Limb (tissue), 2 donors: ENCODE measurements at regions not wholly inside any gene's neighbourhood (a gene's known extent, or its start where the extent isn't known, plus 50 kb on each side); places are given as distances from the start of the nearest gene placed in this dataset.

ENCODE experiments used
- DNase-seq, 2 donors: peaks; one replicate each; pipeline ENCODE4 v3.0.0-alpha.2; 2016; ENCODE audit errors: extremely low spot score in 2 of 2

DNA sequence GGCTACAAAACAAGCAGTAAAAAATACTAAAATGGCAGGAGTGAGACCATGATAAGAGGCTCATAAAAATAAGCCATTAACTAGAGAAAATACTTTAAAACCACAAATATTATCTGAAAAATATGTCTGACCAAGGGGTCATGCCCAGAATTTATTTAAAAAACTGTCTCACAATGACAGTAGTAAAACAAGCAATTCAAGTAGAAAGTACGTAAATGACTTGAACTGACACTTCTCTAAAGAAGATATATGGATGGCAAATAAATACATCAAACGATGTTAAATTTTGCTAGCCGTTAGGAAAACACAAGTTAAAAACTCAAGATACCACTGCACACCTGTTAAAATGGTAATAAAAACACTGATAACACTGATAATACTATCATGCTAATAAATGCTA, 353.9 kb upstream of the GRAMD2B start:
- no peak for DNase-seq

DNA sequence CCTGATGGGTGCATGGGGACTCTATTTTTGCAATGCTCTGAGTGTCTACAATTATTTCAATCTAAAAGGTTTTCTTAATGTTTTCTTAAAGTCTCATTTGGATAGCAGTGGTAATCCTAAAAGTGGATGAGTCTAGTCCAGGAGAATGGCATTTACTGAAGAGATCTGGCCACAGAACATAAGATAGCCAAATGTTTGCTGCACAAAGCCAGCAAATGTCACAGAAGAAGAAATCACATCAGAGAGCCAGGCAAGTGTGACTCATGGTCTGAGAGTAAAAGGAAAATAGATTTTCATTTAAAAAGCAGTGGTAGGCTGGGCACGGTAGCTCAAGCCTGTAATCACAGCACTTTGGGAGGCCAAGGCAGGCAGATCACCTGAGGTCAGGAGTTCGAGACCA, 352.7 kb upstream of the GRAMD2B start:
- no peak for DNase-seq

DNA sequence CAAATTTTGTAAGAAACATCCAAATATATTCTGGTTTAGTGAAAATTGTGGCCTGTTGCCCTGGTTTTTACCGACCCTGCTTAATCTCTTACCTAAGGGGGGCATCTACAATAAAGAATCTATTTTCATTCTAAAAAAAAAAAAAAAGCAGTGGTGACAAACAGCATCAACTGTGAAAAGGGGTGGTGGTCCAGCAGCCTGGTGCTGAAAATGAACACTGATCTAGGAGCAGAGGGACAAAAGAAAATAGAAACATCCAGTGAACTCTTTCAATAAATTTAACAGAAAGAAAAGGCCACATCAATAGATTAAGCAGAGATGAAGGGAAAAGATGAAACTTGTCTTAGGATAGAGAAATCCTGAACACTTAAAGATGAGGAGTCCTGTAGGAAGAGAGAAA, 348.7 kb upstream of the GRAMD2B start:
- DNase-seq = no peak

DNA sequence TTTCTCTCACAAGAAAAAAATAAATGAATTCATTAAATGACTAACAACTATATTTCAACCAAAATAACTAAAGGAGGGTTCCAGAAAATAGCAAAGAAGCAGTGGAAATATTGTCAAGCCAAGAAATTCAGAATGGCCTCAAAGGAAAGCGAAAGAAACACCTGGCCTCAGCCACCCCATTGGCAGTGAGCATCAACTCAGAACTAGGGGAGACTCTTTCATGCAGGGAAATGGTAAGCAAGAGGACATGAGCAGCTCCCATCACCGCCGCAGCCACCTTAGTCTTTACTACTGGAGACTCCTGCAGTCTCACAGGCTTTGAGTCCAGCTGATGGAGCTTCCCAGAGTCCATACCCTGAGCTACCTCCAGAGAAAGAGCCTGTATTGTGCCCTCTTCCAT, 343.9 kb upstream of the GRAMD2B start:
- no peak for DNase-seq

- DNase-seq = no peak
Measured at GRCh38 chr5:126081209-126081608, 342.0 kb upstream of the GRAMD2B start.

DNA sequence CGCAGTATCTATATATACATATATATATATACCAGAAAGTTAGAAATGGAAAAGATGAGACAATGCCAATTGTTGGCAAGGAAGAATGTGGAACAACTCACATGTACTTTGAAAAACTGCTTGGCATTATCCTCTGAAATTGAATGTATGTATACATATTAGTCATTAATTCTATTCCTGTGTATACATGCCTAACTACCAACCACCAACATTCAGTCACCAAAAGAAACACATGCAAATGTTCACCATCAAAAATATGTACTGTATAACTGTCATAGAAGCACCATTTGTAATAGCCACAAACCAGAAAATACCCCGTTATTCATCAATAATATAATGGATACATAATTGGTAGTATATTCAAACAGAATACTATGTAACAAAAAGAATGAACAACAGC, 330.2 kb upstream of the GRAMD2B start:
- no peak for DNase-seq

- DNase-seq = no peak
Measured at GRCh38 chr5:126093718-126094117, 329.5 kb upstream of the GRAMD2B start.

DNA sequence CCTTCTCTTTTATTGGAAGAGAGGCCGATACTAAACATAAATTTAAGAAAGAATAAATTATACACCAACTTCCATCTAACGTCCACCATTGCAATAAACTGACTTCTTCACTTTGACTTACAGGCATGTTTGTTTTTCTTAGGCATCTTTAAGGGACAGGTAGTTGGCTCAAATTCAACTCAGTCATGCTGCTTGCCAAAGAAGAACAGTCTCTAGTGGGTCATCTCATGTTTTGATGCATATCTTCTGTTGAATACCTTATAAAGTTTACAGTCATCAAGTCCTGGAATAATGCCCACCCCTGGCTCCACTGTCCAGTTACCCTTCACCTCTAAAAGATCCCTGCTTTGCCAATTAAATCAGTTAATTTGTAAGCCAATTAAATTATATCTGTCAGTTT, 328.2 kb upstream of the GRAMD2B start:
- DNase-seq = no peak

DNA sequence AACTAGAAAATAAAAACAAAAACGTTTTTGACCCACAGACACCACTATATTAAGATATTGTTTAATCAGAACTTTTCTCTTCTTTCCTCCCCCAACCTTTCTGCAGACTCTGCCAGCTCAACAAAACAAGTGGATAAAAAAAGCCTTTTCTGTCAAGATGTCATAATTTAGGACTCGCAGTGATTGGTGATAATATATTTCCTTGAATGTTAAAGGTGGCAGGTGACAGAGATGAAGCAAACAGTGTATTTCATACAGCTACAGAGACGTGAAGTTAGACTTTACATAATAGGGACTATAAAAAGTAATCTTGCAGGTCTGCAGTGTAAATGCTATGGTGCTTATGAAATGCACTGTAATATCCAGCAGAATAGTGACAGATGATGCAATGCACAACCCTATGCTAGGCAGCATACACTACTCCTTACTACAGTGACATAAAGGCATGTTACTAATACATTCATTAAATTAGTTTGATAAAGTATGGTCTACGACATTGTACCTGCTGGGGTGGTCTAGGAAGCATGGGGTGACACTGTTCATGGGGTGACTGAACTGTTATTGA, 326.7 kb upstream of the GRAMD2B start:
- DNase-seq = no peak

GRCh38 chr5:126097876-126098275, 325.3 kb upstream of the GRAMD2B start:
- no peak for DNase-seq

- no peak for DNase-seq
Measured at GRCh38 chr5:126098330-126099017, 324.7 kb upstream of the GRAMD2B start.

DNA sequence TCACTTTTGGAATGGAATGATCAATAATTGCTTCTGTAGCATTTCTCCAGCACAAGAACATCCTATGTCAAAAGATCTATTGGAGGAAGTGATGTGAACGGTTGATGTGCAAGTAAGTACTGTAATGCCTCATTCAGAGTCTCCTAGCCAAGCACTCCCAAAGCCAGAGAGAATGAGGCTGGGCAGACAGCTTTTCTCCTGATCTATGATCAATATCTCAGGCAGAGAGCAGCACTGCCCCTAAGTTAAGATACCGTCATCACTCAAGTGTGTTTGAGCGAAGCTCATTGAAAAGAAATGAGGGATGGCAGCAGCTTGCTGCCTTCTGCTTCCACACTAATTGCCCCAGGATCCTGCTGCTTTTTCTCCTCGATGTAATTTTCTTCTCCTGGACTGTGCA, 324.1 kb upstream of the GRAMD2B start:
- DNase-seq = no peak

DNA sequence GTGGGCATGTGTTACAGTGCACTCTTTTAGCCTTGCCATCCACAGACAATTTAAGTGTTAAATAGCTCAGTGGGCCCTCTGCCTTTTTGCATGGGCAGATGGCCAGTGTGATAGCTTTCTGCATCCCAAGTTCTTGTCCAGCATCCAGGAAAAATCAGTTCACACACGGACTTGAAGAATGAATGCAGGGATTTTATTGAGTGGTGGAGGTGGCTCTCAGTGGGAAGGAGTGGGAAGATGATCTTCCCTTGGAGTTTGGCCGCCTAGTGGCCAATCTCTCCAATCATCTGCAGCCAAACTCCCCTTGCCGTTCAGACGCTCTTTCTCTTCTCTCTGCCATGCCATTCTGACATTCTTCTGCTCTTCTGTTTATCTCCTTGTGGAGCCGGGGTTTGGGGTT, 322.4 kb upstream of the GRAMD2B start:
- no peak for DNase-seq

- DNase-seq = no peak
Measured at GRCh38 chr5:126101901-126102300, 321.3 kb upstream of the GRAMD2B start.

- no peak for DNase-seq
Measured at GRCh38 chr5:126103050-126103449, 320.2 kb upstream of the GRAMD2B start.

DNA sequence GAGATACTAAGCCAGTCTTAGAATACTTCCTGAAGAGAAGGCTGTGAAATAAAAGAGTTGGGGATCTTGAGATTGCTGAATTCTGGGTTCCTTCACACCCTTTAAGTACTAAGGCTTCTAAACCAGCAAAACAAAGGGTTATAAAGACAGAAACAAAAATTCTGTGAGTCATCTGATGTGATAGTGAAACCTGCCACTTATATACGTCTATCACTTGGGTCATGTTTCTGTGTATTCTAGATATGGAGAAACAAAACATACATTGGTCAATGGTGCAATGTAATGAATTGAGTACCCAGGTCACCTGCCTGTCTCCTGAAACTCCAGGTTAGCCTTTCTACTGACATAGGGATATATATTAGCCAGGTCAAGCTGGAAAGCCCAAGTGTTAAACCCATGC, 319.3 kb upstream of the GRAMD2B start:
- no peak for DNase-seq

DNA sequence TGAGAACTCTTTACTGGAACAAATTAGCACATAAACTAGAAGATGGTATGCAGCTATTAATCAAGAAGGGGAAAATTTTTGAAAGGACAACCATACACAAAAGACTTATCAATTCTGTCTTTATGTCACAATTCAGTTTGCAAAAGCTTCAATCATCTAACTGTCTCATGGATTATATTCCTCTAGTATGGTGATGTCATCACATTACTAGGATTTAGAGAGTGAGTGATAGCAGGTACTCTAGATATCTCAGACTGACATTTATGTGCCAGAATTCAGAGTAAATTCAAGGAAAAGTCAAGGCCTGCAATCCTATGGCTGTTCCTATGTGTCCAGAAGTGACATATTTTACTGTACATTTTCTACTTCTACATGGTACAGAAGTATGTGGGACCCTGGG, 318.9 kb upstream of the GRAMD2B start:
- DNase-seq = no peak

DNA sequence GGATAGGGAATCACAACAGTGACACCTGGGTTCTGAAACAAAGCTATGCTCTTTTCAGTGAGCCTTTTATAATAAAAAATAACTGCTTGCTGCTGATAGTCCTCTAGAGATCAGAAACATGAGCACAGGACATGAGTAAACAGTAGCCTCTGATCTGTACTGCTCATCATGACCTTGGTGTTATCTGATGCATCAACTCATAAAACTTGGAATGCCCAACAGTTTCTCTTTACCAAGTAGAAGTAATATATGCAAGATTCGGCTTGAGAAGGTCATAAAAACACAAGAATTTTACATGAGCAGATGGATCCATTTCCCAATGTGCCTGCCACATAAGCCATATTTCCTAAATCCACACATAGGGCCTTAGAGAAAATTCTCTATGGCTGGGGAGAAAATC, 318.3 kb upstream of the GRAMD2B start:
- no peak for DNase-seq

- no peak for DNase-seq
Measured at GRCh38 chr5:126106029-126106428, 317.2 kb upstream of the GRAMD2B start.

DNA sequence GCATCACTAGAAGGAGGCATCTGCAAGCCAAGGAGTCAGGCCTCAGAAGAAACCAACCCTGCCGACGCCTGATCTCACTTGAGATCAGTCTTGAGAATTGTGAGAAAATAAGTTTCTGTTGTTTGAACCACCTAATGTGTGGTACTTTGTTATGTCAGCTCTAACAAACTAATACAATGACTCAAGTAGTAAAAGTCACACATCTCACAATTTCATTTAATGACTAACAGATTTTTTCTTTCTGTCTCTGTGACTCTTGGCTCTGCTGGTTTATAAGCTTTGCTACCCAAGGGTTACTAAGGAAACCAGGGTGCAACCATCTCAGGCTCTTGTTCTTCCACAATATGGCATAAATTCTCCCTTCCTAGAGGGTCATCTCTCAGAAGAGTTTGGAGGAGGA, 315.8 kb upstream of the GRAMD2B start:
- no peak for DNase-seq

DNA sequence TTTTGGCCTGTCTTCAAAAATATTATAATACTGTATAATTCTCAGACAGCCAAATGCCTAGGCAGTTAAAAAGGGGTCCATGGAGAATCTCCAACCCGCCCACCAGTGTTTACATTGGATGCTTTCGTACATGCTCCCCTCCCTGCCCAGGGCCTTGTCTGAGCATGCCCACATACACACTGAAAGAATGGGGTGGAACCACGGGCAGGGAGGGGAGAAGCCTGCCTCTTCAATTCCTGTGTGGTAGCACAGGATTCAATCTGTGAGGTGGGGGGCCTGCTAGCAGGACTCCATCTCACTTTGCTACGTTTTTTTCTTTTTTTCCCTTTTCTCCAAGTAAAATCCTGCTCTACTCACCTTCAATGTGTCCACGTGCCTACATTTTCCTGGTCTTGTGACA, 314.7 kb upstream of the GRAMD2B start:
- no peak for DNase-seq

GRCh38 chr5:126115059-126115629, 308.1 kb upstream of the GRAMD2B start:
- DNase-seq = no peak

DNA sequence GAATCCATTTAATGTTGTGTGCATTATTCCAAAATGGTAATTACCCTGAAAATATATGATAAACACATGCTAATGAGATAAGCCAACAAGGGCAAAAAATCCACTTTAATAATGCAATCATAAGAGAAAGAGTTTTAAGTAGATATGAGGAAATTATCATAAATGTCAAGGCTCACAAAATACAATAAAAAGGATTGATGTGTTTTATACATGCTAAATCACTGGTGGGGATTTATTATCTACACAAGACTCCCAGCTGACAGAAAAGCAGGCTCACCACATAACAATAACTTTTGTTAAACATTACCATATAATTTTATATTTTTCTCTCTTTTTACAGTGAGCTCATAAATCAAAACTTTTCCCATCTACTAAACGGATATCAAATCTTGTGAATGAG, 306.2 kb upstream of the GRAMD2B start:
- no peak for DNase-seq
